H9 (cell line): ENCODE measurements at regions not wholly inside any gene's neighbourhood (a gene's known extent, or its start where the extent isn't known, plus 50 kb on each side); places are given as distances from the start of the nearest gene placed in this dataset.

Experiments
- DNase-seq: peaks from one replicate; pipeline ENCODE4 v3.0.0-alpha.2; 2017
- H2AFZ ChIP-seq: one replicate; pipeline ENCODE4 v1.6.1; 2013; ENCODE audit warnings: mild to moderate bottlenecking, low read length, control low read depth, moderate library complexity
- H2AK5ac ChIP-seq: 2 replicates; pipeline ENCODE4 v1.6.1; 2013; ENCODE audit warnings: low read length, control low read depth, mixed read lengths; ENCODE audit not compliant: insufficient read length
- H2BK120ac ChIP-seq: one replicate; pipeline ENCODE4 v1.6.1; 2013; ENCODE audit warnings: low read depth, mild to moderate bottlenecking, low read length, control low read depth, inconsistent platforms; ENCODE audit not compliant: poor library complexity, severe bottlenecking
- H2BK12ac ChIP-seq: 2 replicates; pipeline ENCODE4 v1.6.1; 2013; ENCODE audit warnings: low read length, control low read depth, mixed read lengths, low read depth; ENCODE audit not compliant: insufficient read length
- H2BK15ac ChIP-seq: 2 replicates; pipeline ENCODE4 v1.6.1; 2013; ENCODE audit warnings: low read depth, low read length, control low read depth
- H2BK20ac ChIP-seq: one replicate; pipeline ENCODE4 v1.6.1; 2013; ENCODE audit warnings: low read depth, mild to moderate bottlenecking, low read length, control low read depth, inconsistent platforms; ENCODE audit not compliant: poor library complexity, severe bottlenecking
- H2BK5ac ChIP-seq: 2 replicates; pipeline ENCODE4 v1.6.1; 2013; ENCODE audit warnings: low read length, control low read depth, mixed read lengths; ENCODE audit not compliant: insufficient read length
- H3K14ac ChIP-seq: 2 replicates; pipeline ENCODE4 v1.6.1; 2013; ENCODE audit warnings: low read length, control low read depth; ENCODE audit not compliant: insufficient read depth
- H3K18ac ChIP-seq: 2 replicates; pipeline ENCODE4 v1.6.1; 2013; ENCODE audit warnings: low read depth, mild to moderate bottlenecking, mixed read lengths, low read length, control low read depth; ENCODE audit not compliant: insufficient read length
- H3K23ac ChIP-seq: 2 replicates; pipeline ENCODE4 v1.6.1; 2013; ENCODE audit warnings: low read length, control low read depth, mixed read lengths, low read depth; ENCODE audit not compliant: insufficient read length
- H3K23me2 ChIP-seq: 2 replicates; pipeline ENCODE4 v1.6.1; 2013; ENCODE audit warnings: low read depth, mild to moderate bottlenecking, mixed read lengths, low read length, control low read depth; ENCODE audit not compliant: insufficient read length, poor library complexity, severe bottlenecking
- H3K27ac ChIP-seq: 2 replicates; pipeline ENCODE4 v1.5.1; 2013; ENCODE audit warnings: low read length, control low read depth, mixed read lengths, low read depth; ENCODE audit not compliant: insufficient read length
- H3K27me3 ChIP-seq: 2 replicates; pipeline ENCODE4 v1.6.1; 2013; ENCODE audit warnings: low read length, control low read depth, inconsistent platforms; ENCODE audit not compliant: insufficient read depth
- H3K4ac ChIP-seq: 2 replicates; pipeline ENCODE4 v1.6.1; 2013; ENCODE audit warnings: low read depth, mild to moderate bottlenecking, control low read depth, inconsistent platforms, low read length, moderate library complexity
- H3K4me1 ChIP-seq: 2 replicates; pipeline ENCODE4 v1.6.1; 2013; ENCODE audit warnings: low read length, control low read depth, inconsistent platforms; ENCODE audit not compliant: insufficient read depth
- H3K4me2 ChIP-seq: 2 replicates; pipeline ENCODE4 v1.6.1; 2013; ENCODE audit warnings: low read length, control low read depth, mixed read lengths; ENCODE audit not compliant: insufficient read length, insufficient read depth
- H3K56ac ChIP-seq: 2 replicates; pipeline ENCODE4 v1.6.1; 2013; ENCODE audit warnings: low read depth, mild to moderate bottlenecking, mixed read lengths, low read length, control low read depth; ENCODE audit not compliant: insufficient read length
- H3K79me1 ChIP-seq: 2 replicates; pipeline ENCODE4 v1.6.1; 2013; ENCODE audit warnings: low read depth, mild to moderate bottlenecking, moderate library complexity, low read length, control low read depth, inconsistent platforms; ENCODE audit not compliant: insufficient read depth, poor library complexity, severe bottlenecking
- H3K79me2 ChIP-seq: 2 replicates; pipeline ENCODE4 v1.6.1; 2013; ENCODE audit warnings: low read length, control low read depth, inconsistent platforms; ENCODE audit not compliant: insufficient read depth
- H3K9ac ChIP-seq: 2 replicates; pipeline ENCODE4 v1.6.1; 2013; ENCODE audit warnings: low read length, control low read depth, mixed read lengths; ENCODE audit not compliant: insufficient read length; ENCODE audit errors: extremely low read depth
- H3K9me3 ChIP-seq: one replicate; pipeline ENCODE4 v1.6.1; 2013; ENCODE audit warnings: low read depth, low read length, inconsistent platforms; ENCODE audit not compliant: control insufficient read depth
- H3T11ph ChIP-seq: one replicate; pipeline ENCODE4 v1.6.1; 2013; ENCODE audit warnings: mild to moderate bottlenecking, low read length, control low read depth, inconsistent platforms
- H4K20me1 ChIP-seq: one replicate; pipeline ENCODE4 v1.6.1; 2013; ENCODE audit not compliant: control insufficient read depth, insufficient read length, insufficient read depth
- H4K5ac ChIP-seq: 2 replicates; pipeline ENCODE4 v1.6.1; 2013; ENCODE audit warnings: low read depth, mild to moderate bottlenecking, mixed read lengths, low read length, control low read depth; ENCODE audit not compliant: insufficient read length
- H4K8ac ChIP-seq: replicated peaks from 2 replicates; pipeline ENCODE4 v1.6.1; 2013; ENCODE audit warnings: low read length, control low read depth, mixed read lengths, low read depth; ENCODE audit not compliant: insufficient read length
- H4K91ac ChIP-seq: 2 replicates; pipeline ENCODE4 v1.6.1; 2013; ENCODE audit warnings: low read depth, mild to moderate bottlenecking, moderate library complexity, mixed read lengths, low read length, control low read depth; ENCODE audit not compliant: insufficient read length
- H3K27ac Mint-ChIP-seq, 3 experiments: 2 replicates in 2 of 3; 3 replicates in 1 of 3; pipeline ENCODE4 v1.8.0; 2020 to 2021; ENCODE audit warnings: mixed read lengths in 3 of 3, mild to moderate bottlenecking in 1 of 3, moderate library complexity in 1 of 3
- H3K27me3 Mint-ChIP-seq: 2 replicates; pipeline ENCODE4 v1.8.0; 2021; ENCODE audit warnings: low read depth, mild to moderate bottlenecking, moderate library complexity, mixed read lengths
- H3K36me3 Mint-ChIP-seq, 3 experiments: 2 replicates in 2 of 3; 3 replicates in 1 of 3; pipeline ENCODE4 v1.8.0; 2020 to 2021; ENCODE audit warnings: low read depth in 3 of 3, mixed read lengths in 3 of 3; ENCODE audit not compliant: insufficient read depth in 1 of 3
- H3K4me1 Mint-ChIP-seq, 2 experiments: 2 replicates each; pipeline ENCODE4 v1.8.0; 2020; ENCODE audit warnings: mixed read lengths in 2 of 2
- H3K4me3 Mint-ChIP-seq, 2 experiments: 2 replicates in 1 of 2; 3 replicates in 1 of 2; pipeline ENCODE4 v1.8.0; 2020 to 2021; ENCODE audit warnings: mild to moderate bottlenecking in 2 of 2, mixed read lengths in 2 of 2, moderate library complexity in 1 of 2
- H3K9me3 Mint-ChIP-seq, 2 experiments: 2 replicates in 1 of 2; 3 replicates in 1 of 2; pipeline ENCODE4 v1.8.0; 2020; ENCODE audit warnings: mild to moderate bottlenecking in 2 of 2, mixed read lengths in 2 of 2, moderate library complexity in 1 of 2
- TF ChIP-seq, protein P1 (sequence below): fragments of 200-600 bp; sonication (generic); conservative IDR thresholded peaks from 3 replicates; pipeline ENCODE4 v1.8.0; 2021; ENCODE audit warnings: antibody characterized with exemption, mild to moderate bottlenecking

DNA sequence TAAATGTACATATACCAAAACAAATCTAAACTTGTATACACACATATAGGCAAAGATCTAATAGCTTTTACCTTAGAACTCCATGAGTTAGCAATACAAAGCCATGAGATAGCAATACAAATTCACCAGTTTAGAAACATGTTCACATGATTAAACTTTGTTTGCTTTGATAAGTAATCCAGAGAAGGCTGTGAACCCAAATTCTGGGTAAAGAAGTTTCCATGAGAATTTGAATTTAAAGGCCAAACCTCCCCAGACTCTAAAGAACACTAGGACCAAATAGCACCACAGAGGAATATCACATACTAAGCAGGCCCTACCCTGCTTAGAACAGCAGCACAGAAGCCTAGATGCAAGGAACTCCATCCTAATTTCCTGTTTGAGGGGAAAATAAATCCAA is 83.7 kb upstream of the TP63 start:
- no peak overlapping the region for H3K14ac ChIP-seq
- peaks cover 3% of the 10 kb centered on the region in 2 experiments; a peak in 2 of 5 replicates for H3K9me3 Mint-ChIP-seq
- H3T11ph ChIP-seq = no peak overlapping the region
- H2BK20ac ChIP-seq = no peak overlapping the region
- H3K23ac ChIP-seq = no peak overlapping the region
- TF ChIP-seq, protein P1, sequence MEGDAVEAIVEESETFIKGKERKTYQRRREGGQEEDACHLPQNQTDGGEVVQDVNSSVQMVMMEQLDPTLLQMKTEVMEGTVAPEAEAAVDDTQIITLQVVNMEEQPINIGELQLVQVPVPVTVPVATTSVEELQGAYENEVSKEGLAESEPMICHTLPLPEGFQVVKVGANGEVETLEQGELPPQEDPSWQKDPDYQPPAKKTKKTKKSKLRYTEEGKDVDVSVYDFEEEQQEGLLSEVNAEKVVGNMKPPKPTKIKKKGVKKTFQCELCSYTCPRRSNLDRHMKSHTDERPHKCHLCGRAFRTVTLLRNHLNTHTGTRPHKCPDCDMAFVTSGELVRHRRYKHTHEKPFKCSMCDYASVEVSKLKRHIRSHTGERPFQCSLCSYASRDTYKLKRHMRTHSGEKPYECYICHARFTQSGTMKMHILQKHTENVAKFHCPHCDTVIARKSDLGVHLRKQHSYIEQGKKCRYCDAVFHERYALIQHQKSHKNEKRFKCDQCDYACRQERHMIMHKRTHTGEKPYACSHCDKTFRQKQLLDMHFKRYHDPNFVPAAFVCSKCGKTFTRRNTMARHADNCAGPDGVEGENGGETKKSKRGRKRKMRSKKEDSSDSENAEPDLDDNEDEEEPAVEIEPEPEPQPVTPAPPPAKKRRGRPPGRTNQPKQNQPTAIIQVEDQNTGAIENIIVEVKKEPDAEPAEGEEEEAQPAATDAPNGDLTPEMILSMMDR = no peak
- H3K79me2 ChIP-seq = no peaks in the 10 kb centered on the region
- H3K79me1 ChIP-seq = no peaks in the 10 kb centered on the region
- H3K36me3 Mint-ChIP-seq = no peaks in the 10 kb centered on the region
- H3K4me2 ChIP-seq = no peak overlapping the region
- H2BK120ac ChIP-seq = no peak overlapping the region
- H3K27ac ChIP-seq = no peak overlapping the region
- no peak overlapping the region for H4K5ac ChIP-seq
- no peak overlapping the region for H3K4ac ChIP-seq
- no peak overlapping the region for H3K9ac ChIP-seq
- H3K56ac ChIP-seq = no peak overlapping the region
- H3K4me1 Mint-ChIP-seq = no peaks in the 10 kb centered on the region
- no peak overlapping the region for H2BK5ac ChIP-seq
- H3K27me3 Mint-ChIP-seq = no peaks in the 10 kb centered on the region
- H2AK5ac ChIP-seq = no peak overlapping the region
- H3K9me3 ChIP-seq = no peaks in the 10 kb centered on the region
- DNase-seq = no peak
- no peak overlapping the region for H2AFZ ChIP-seq
- no peaks in the 10 kb centered on the region for H3K23me2 ChIP-seq
- no peaks in the 10 kb centered on the region for H3K4me1 ChIP-seq
- H4K8ac ChIP-seq = no peak overlapping the region
- no peak overlapping the region for H3K18ac ChIP-seq
- no peak overlapping the region for H2BK12ac ChIP-seq
- no peak overlapping the region for H3K27ac Mint-ChIP-seq
- no peak overlapping the region for H4K91ac ChIP-seq
- no peaks in the 10 kb centered on the region for H4K20me1 ChIP-seq
- no peak overlapping the region for H2BK15ac ChIP-seq
- no peaks in the 10 kb centered on the region for H3K27me3 ChIP-seq
- H3K4me3 Mint-ChIP-seq = no peak overlapping the region
